Kasumi-1 (cell line): ENCODE measurements at regions not wholly inside any gene's neighbourhood (a gene's known extent, or its start where the extent isn't known, plus 50 kb on each side); places are given as distances from the start of the nearest gene placed in this dataset.

Experiments used
- DNase-seq, 2 experiments: peaks; one replicate each; lab custom pipeline; 2025; lab: John Stamatoyannopoulos, UW

GRCh38 chr1:55582084-55582483 lies 366.9 kb upstream of the USP24 start:
- DNase-seq, result no peak

- no peak for DNase-seq
Measured at GRCh38 chr1:55580845-55581332, 365.7 kb upstream of the USP24 start.

- DNase-seq, result no peak
Measured at GRCh38 chr1:55579332-55580001, 364.3 kb upstream of the USP24 start.

- DNase-seq, result no peak
Measured at GRCh38 chr1:55578646-55579045, 363.5 kb upstream of the USP24 start.

- DNase-seq, result no peak
Measured at GRCh38 chr1:55575571-55576279, 360.6 kb upstream of the USP24 start.

GRCh38 chr1:55574691-55575225 lies 359.6 kb upstream of the USP24 start:
- no peak for DNase-seq

GRCh38 chr1:55572878-55573734 lies 357.9 kb upstream of the USP24 start:
- no peak for DNase-seq

GRCh38 chr1:55571767-55572166 lies 356.6 kb upstream of the USP24 start:
- DNase-seq, result no peak

- no peak for DNase-seq
Measured at GRCh38 chr1:55569417-55569816, 354.3 kb upstream of the USP24 start.

- DNase-seq, result no peak
Measured at GRCh38 chr1:55568732-55569131, 353.6 kb upstream of the USP24 start.

- DNase-seq, result no peak
Measured at GRCh38 chr1:55560266-55560665, 345.1 kb upstream of the USP24 start.

- DNase-seq, result no peak
Measured at GRCh38 chr1:55559842-55560241, 344.7 kb upstream of the USP24 start.

- no peak for DNase-seq
Measured at GRCh38 chr1:55559161-55559611, 344.0 kb upstream of the USP24 start.

- DNase-seq, result no peak
Measured at GRCh38 chr1:55558515-55558914, 343.4 kb upstream of the USP24 start.

GRCh38 chr1:55555956-55556725 lies 341.0 kb upstream of the USP24 start:
- no peak for DNase-seq

- DNase-seq, result no peak
Measured at GRCh38 chr1:55554611-55555010, 339.4 kb upstream of the USP24 start.

GRCh38 chr1:55552636-55553035 lies 337.5 kb upstream of the USP24 start:
- DNase-seq, result no peak

- no peak for DNase-seq
Measured at GRCh38 chr1:55547405-55547804, 332.2 kb upstream of the USP24 start.

GRCh38 chr1:55546553-55546952 lies 331.4 kb upstream of the USP24 start:
- no peak for DNase-seq

GRCh38 chr1:55544826-55545225 lies 329.7 kb upstream of the USP24 start:
- no peak for DNase-seq

- no peak for DNase-seq
Measured at GRCh38 chr1:55542901-55543504, 327.8 kb upstream of the USP24 start.
